HepG2 (cell line): ENCODE measurements at regions not wholly inside any gene's neighbourhood (a gene's known extent, or its start where the extent isn't known, plus 50 kb on each side); places are given as distances from the start of the nearest gene placed in this dataset.

Experiments used
- ATAC-seq: fragments of 200-7000 bp; cut with Tn5 transposase; 3 replicates; pipeline ENCODE4 v1.9.1; 2020; ENCODE audit warnings: mild to moderate bottlenecking, moderate library complexity
- BruUV-seq: library from RNA; stranded (reverse); fragments of 400-500 nt; replicated peaks from 2 replicates; lab custom pipeline; 2021; lab: Mats Ljungman, UMichigan
- CTCF ChIA-PET: fragments of 300-600 bp; formaldehyde crosslinking; extraction: SDS; loops from one replicate; lab custom pipeline; 2021; ENCODE audit warnings: low total read pairs, inconsistent platforms, low intra/inter-chr PET ratio; lab: Yijun Ruan, JAX
- POLR2A ChIA-PET: fragments of 350-600 bp; sonication (Branson Sonifier 250); formaldehyde crosslinking; loops from one replicate; lab custom pipeline; 2020; ENCODE audit warnings: antibody characterized with exemption, inconsistent platforms; lab: Yijun Ruan, JAX
- DNase-seq: peaks from one replicate; pipeline ENCODE4 v3.0.0-alpha.2; 2015; ENCODE audit warnings: low spot score
- FAIRE-seq: peaks from 3 replicates; lab custom pipeline; 2011; peaks lifted over from hg19 to GRCh38; lab: Jason Lieb, UNC
- H2AFZ ChIP-seq: one replicate; pipeline ENCODE4 v1.6.1; 2011; ENCODE audit warnings: low read length, inconsistent platforms
- H3K27ac ChIP-seq: fragments of 300-600 bp; 3 replicates; pipeline ENCODE4 v1.8.0; 2011; ENCODE audit warnings: mixed run types, mild to moderate bottlenecking, mixed read lengths, low read length, inconsistent platforms; ENCODE audit not compliant: insufficient read depth; ENCODE audit errors: extremely low read length
- H3K27me3 ChIP-seq, 2 experiments: fragments of 200-600 bp in 1 of 2; 2 replicates in 1 of 2; 3 replicates in 1 of 2; pipeline versions ENCODE4 v1.6.0 to v1.8.0; 2011; ENCODE audit warnings: low read length in 2 of 2, mild to moderate bottlenecking in 2 of 2, moderate library complexity in 2 of 2, inconsistent platforms in 1 of 2; ENCODE audit not compliant: insufficient read depth in 2 of 2, control insufficient read depth in 1 of 2
- H3K36me3 ChIP-seq, 2 experiments: fragments of 200-600 bp in 1 of 2; replicated peaks in 1 of 2; 2 replicates in 1 of 2; 3 replicates in 1 of 2; pipeline versions ENCODE4 v1.5.1 to v1.8.0; 2011; ENCODE audit warnings: low read length in 2 of 2, inconsistent platforms in 1 of 2; ENCODE audit not compliant: insufficient read depth in 2 of 2, control insufficient read depth in 1 of 2
- H3K4me1 ChIP-seq: 2 replicates; pipeline ENCODE4 v1.5.1; 2012; ENCODE audit warnings: low read length, inconsistent platforms; ENCODE audit not compliant: insufficient read depth
- H3K4me2 ChIP-seq: 2 replicates; pipeline ENCODE4 v1.6.0; 2011; ENCODE audit warnings: low read depth, low read length, inconsistent platforms
- H3K4me3 ChIP-seq, 3 experiments: fragments of 200-600 bp in 1 of 3; sonication (generic), shearing (Covaris generic) in 1 of 3; replicated peaks in 1 of 3; 2 replicates each; pipeline ENCODE4 v1.5.1; 2011 to 2016; ENCODE audit warnings: low read length in 3 of 3, inconsistent platforms in 2 of 3, low read depth in 2 of 3, mild to moderate bottlenecking in 2 of 3, control low read depth in 1 of 3, mixed read lengths in 1 of 3; ENCODE audit not compliant: insufficient read depth in 1 of 3
- H3K79me2 ChIP-seq: one replicate; pipeline ENCODE4 v1.6.1; 2011; ENCODE audit warnings: low read length, inconsistent platforms; ENCODE audit not compliant: insufficient read depth
- H3K9ac ChIP-seq: 2 replicates; pipeline ENCODE4 v1.6.0; 2011; ENCODE audit warnings: mild to moderate bottlenecking, low read depth, low read length, inconsistent platforms; ENCODE audit not compliant: insufficient read depth
- H3K9me3 ChIP-seq: 2 replicates; pipeline ENCODE4 v1.5.1; 2012; ENCODE audit warnings: mild to moderate bottlenecking, low read length
- H4K20me1 ChIP-seq: 2 replicates; pipeline ENCODE4 v1.6.0; 2011; ENCODE audit warnings: inconsistent platforms, mild to moderate bottlenecking, low read length, moderate library complexity; ENCODE audit not compliant: insufficient read depth
- NFIB ChIP-seq: sonication (generic); formaldehyde crosslinking; IDR thresholded peaks from 2 replicates; pipeline ENCODE4 v1.9.0; 2021; ENCODE audit warnings: missing genetic modification reagents, mild to moderate bottlenecking, borderline replicate concordance
- NONO ChIP-seq, 2 experiments: fragments of 450-650 bp in 1 of 2; sonication (generic) in 1 of 2; formaldehyde crosslinking in 1 of 2; IDR thresholded peaks in 1 of 2; conservative IDR thresholded peaks in 1 of 2; 2 replicates each; pipeline versions ENCODE4 v1.6.1 to v1.8.0; 2017 to 2022; ENCODE audit warnings: mild to moderate bottlenecking in 1 of 2, missing genetic modification reagents in 1 of 2, moderate library complexity in 1 of 2
- PAX8 ChIP-seq: sonication (generic); formaldehyde crosslinking; IDR thresholded peaks from 2 replicates; pipeline ENCODE4 v1.8.0; 2022; ENCODE audit warnings: mild to moderate bottlenecking, missing genetic modification reagents, borderline replicate concordance
- PRDM15 ChIP-seq: sonication (generic); formaldehyde crosslinking; IDR thresholded peaks from 2 replicates; pipeline ENCODE4 v1.4.0; 2020; ENCODE audit warnings: missing genetic modification reagents
- SALL1 ChIP-seq: sonication (generic); formaldehyde crosslinking; IDR thresholded peaks from 2 replicates; pipeline ENCODE4 v1.8.0; 2022; ENCODE audit warnings: mild to moderate bottlenecking, missing genetic modification reagents
- SMARCC2 ChIP-seq: fragments of 450-650 bp; IDR thresholded peaks from 2 replicates; pipeline ENCODE4 v1.6.1; 2017; ENCODE audit warnings: antibody characterized with exemption, mild to moderate bottlenecking
- ZNF501 ChIP-seq: sonication (generic); formaldehyde crosslinking; IDR thresholded peaks from 2 replicates; pipeline ENCODE4 v1.5.1; 2020; ENCODE audit warnings: mild to moderate bottlenecking, moderate library complexity, missing genetic modification reagents
- WGBS: methylation state at CpG from one replicate; pipeline ENCODE4 v1.1.6; 2017; ENCODE audit warnings: low lambda C conversion rate; 5-methylcytosine and 5-hydroxymethylcytosine counted together
- in situ Hi-C: cut with HindIII; loops from 2 replicates; pipeline ENCODE4 v1.10.0; 2017; ENCODE audit warnings: low pct_unique_long_range_greater_than_20kb; ENCODE audit not compliant: extremely low pct_ligation_motif_present
- intact Hi-C: fragments of 100-400 bp; cut with micrococcal nuclease; formaldehyde crosslinking; loops from one replicate; pipeline ENCODE4 v1.10.0; 2022; ENCODE audit not compliant: unreplicated experiment

- TF ChIP-seq PAX8 (CRISPR knock-in tag) = no peak
- TF ChIP-seq NFIB (CRISPR knock-in tag) = no peak
- no peak for TF ChIP-seq SALL1 (CRISPR knock-in tag)
- no peak for TF ChIP-seq NONO (IDR thresholded peaks at IDR 0.05)
- no peak for TF ChIP-seq NONO (CRISPR knock-in tag; conservative IDR thresholded peaks at IDR 0.05)
- TF ChIP-seq SMARCC2 = no peak
- no peak for TF ChIP-seq PRDM15 (CRISPR knock-in tag)
- TF ChIP-seq ZNF501 (CRISPR knock-in tag) = no peak
- ATAC-seq (no peak), DNase-seq (no peak), FAIRE-seq (no peak)
- in situ Hi-C loops (no loop called here), intact Hi-C loops (no loop called here)
- 3% methylated on average over 2 of the region's 2 CpGs for WGBS
- no peak overlapping the region for H3K27ac ChIP-seq
- H4K20me1 ChIP-seq = no peaks in the 10 kb centered on the region
- no peak overlapping the region for H2AFZ ChIP-seq
- no TSS peak for BruUV-seq
- no peaks in the 10 kb centered on the region for H3K36me3 ChIP-seq
- no peaks in the 10 kb centered on the region for H3K4me1 ChIP-seq
- no peak overlapping the region for H3K4me3 ChIP-seq
- H3K9ac ChIP-seq = no peak overlapping the region
- POLR2A ChIA-PET = no interaction called here
- H3K27me3 ChIP-seq = no peaks in the 10 kb centered on the region
- CTCF ChIA-PET = no interaction called here
- no peak overlapping the region for H3K4me2 ChIP-seq
- H3K79me2 ChIP-seq = no peaks in the 10 kb centered on the region
- peaks cover 56% of the 10 kb centered on the region for H3K9me3 ChIP-seq
These were observed 350.5 kb upstream of the NETO1 start for GRCh38 chr18:73218293-73218692.
